H1 (cell line): ENCODE measurements at regions not wholly inside any gene's neighbourhood (a gene's known extent, or its start where the extent isn't known, plus 50 kb on each side); places are given as distances from the start of the nearest gene placed in this dataset.

Experiments used
- ATF3 ChIP-seq: IDR thresholded peaks from 2 replicates; pipeline ENCODE4 v1.6.1; 2011; ENCODE audit warnings: low read depth, mild to moderate bottlenecking, low read length; ENCODE audit not compliant: insufficient read depth
- CHD1 ChIP-seq: IDR thresholded peaks from 2 replicates; pipeline ENCODE4 v1.6.1; 2012; ENCODE audit warnings: low read depth, low read length, improper control_type of control experiment
- CHD7 ChIP-seq: fragments of 300-600 bp; sonication (generic); IDR thresholded peaks from 2 replicates; pipeline ENCODE4 v1.7.1; 2012; ENCODE audit warnings: low read length, moderate library complexity, mild to moderate bottlenecking, inconsistent platforms; ENCODE audit not compliant: insufficient replicate concordance
- GTF2F1 ChIP-seq: IDR thresholded peaks from 2 replicates; pipeline ENCODE4 v1.6.1; 2012; ENCODE audit warnings: low read depth, low read length, improper control_type of control experiment, borderline replicate concordance
- HDAC2 ChIP-seq, 2 experiments: fragments of 300-600 bp in 1 of 2; sonication (generic) in 1 of 2; IDR thresholded peaks; 2 replicates each; pipeline ENCODE4 v1.6.1; 2011 to 2012; ENCODE audit warnings: low read depth in 2 of 2, low read length in 2 of 2, mild to moderate bottlenecking in 2 of 2, moderate library complexity in 2 of 2, borderline replicate concordance in 1 of 2, inconsistent platforms in 1 of 2
- SP1 ChIP-seq: IDR thresholded peaks from 2 replicates; pipeline ENCODE4 v1.6.1; 2011; ENCODE audit warnings: low read depth, low read length

GRCh38 chr2:204039298-204039838, 102.8 kb downstream of the ICOS start (continued):
- TF ChIP-seq CHD7 = no peak
- no peak for TF ChIP-seq GTF2F1
- TF ChIP-seq SP1 = no peak
- TF ChIP-seq ATF3 = no peak
- TF ChIP-seq HDAC2 (IDR thresholded peaks at IDR 0.05; ENCODE audit: borderline replicate concordance in 1 of 2, low read depth in 2 of 2, low read length in 2 of 2) = no peak
- no peak for TF ChIP-seq CHD1
